ENCODE measurements at regions not wholly inside any gene's neighbourhood (a gene's known extent, or its start where the extent isn't known, plus 50 kb on each side); places are given as distances from the start of the nearest gene placed in this dataset.

DNA sequence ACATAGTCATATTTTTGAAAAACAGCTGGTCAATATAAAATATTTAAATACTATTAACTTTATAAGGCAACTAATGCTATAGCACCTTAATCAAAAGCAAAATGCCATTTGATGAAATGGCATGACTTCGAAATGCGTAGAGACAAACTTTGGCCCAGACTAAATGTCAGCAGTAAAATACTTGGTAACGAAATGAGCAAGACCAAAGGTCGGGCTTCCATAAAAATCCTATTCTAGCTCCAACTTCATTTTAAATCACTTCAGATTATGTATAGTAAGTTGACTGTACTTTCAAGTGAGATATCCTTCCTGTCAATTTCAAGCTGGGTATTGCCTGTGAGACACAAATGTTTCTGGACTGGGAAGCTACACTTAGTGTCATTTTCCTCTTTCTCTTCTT lies 805.4 kb upstream of the ZNF608 start:
- no peak for TF ChIP-seq POLR2A (IDR thresholded peaks at IDR 0.05)
- no peak for TF ChIP-seq EP300 (IDR thresholded peaks at IDR 0.05)
- TF ChIP-seq, protein P1, sequence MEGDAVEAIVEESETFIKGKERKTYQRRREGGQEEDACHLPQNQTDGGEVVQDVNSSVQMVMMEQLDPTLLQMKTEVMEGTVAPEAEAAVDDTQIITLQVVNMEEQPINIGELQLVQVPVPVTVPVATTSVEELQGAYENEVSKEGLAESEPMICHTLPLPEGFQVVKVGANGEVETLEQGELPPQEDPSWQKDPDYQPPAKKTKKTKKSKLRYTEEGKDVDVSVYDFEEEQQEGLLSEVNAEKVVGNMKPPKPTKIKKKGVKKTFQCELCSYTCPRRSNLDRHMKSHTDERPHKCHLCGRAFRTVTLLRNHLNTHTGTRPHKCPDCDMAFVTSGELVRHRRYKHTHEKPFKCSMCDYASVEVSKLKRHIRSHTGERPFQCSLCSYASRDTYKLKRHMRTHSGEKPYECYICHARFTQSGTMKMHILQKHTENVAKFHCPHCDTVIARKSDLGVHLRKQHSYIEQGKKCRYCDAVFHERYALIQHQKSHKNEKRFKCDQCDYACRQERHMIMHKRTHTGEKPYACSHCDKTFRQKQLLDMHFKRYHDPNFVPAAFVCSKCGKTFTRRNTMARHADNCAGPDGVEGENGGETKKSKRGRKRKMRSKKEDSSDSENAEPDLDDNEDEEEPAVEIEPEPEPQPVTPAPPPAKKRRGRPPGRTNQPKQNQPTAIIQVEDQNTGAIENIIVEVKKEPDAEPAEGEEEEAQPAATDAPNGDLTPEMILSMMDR (IDR thresholded peaks at IDR 0.05), result no peak

Measured in sigmoid colon (tissue), 4 donors.